ENCODE measurements at regions not wholly inside any gene's neighbourhood (a gene's known extent, or its start where the extent isn't known, plus 50 kb on each side); places are given as distances from the start of the nearest gene placed in this dataset.

DNA sequence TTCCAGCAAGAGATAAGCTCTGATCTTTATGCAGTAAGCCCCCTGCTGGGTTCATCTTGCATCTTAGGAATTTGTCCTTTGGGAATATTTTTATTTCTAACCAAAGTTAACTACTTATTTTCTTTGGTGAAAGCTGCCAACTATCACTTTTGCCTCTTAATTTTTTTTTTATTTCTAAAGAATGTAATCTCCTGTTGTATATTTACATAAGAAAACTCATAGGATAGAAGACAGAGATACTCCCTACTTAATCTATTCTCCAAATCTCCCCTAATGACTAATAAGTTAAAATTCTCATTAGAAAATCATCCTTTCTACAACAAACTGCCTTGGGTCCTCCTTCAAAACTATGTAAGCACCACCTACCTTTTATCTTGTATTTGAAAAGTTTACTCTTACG is 612.2 kb upstream of the SLC39A10 start:
- WGBS, result no CpG with 5 or more reads among the region's 1 CpG
- no peak overlapping the region for H3K4me3 ChIP-seq (ENCODE audit: insufficient read depth in 1 of 2, low read depth in 1 of 2, low read length in 2 of 2)
- no peak overlapping the region for H2AFZ ChIP-seq (ENCODE audit: low read depth, low read length)
- H3K27me3 ChIP-seq (ENCODE audit: control insufficient read depth in 1 of 2, insufficient read depth in 1 of 2, low read length in 2 of 2), result no peaks in the 10 kb centered on the region
- H3K27ac ChIP-seq (ENCODE audit: low read length, poor library complexity, severe bottlenecking), result peak overlapping the region; percentile 13
- no peaks in the 10 kb centered on the region for H3K4me1 ChIP-seq (ENCODE audit: control insufficient read depth, insufficient read depth, low read depth, low read length)
- H4K8ac ChIP-seq (ENCODE audit: low read length), result no peak overlapping the region
- no peaks in the 10 kb centered on the region for H3K9me3 ChIP-seq (ENCODE audit: control insufficient read depth, low read length)
- no peak overlapping the region for H2BK120ac ChIP-seq (ENCODE audit: low read depth, low read length)
- no peaks in the 10 kb centered on the region for H3K79me1 ChIP-seq (replicated peaks; ENCODE audit: low read length, poor library complexity, severe bottlenecking)
- no peak overlapping the region for H4K91ac ChIP-seq (ENCODE audit: low read length)
- no peak overlapping the region for H3K18ac ChIP-seq (ENCODE audit: low read depth in 1 of 2, low read length in 2 of 2)
- H3K14ac ChIP-seq (ENCODE audit: low read length in 2 of 2), result no peak overlapping the region
- H3K36me3 ChIP-seq (ENCODE audit: control insufficient read depth in 1 of 2, insufficient read depth in 2 of 2, low read depth in 1 of 2, low read length in 2 of 2), result no peaks in the 10 kb centered on the region
- no peak overlapping the region for H2BK15ac ChIP-seq (ENCODE audit: low read depth, poor library complexity, severe bottlenecking)
- no peak overlapping the region for H2AK5ac ChIP-seq (ENCODE audit: low read length, severe bottlenecking)
- H3K23ac ChIP-seq (ENCODE audit: low read length in 2 of 2), result no peak overlapping the region
- DNase-seq, result no peak
- no peak overlapping the region for H3K4me2 ChIP-seq (ENCODE audit: low read length, poor library complexity, severe bottlenecking)
- H2BK12ac ChIP-seq (ENCODE audit: low read length in 2 of 2), result no peak overlapping the region
- H3K9ac ChIP-seq (ENCODE audit: low read length), result no peak overlapping the region
- no peak overlapping the region for H2BK5ac ChIP-seq (ENCODE audit: low read depth, low read length, poor library complexity, severe bottlenecking)
- no peak overlapping the region for H3K4ac ChIP-seq (ENCODE audit: low read depth in 1 of 2, low read length in 2 of 2)

DNA sequence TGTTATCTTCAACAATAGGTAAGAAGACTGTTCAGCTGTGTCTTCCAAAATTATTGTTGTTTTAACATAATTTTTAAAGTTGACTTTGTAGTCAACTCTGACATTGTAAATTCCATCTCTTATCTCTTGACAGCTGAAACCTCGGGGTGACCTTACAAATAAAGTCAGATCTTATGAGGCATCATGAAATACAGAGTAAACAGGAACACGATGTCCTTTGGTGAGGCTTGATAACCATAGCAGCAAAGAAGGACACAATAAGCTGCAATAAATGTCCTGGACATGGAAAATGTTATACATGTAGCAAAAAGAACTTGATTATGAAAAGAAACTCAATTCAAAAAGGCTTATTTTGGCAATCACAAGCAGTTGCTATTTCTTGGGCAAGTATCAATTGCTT is 618.9 kb upstream of the SLC39A10 start:
- H3K27ac ChIP-seq (ENCODE audit: low read length, poor library complexity, severe bottlenecking), result no peak overlapping the region
- H3K36me3 ChIP-seq (ENCODE audit: control insufficient read depth in 1 of 2, insufficient read depth in 2 of 2, low read depth in 1 of 2, low read length in 2 of 2), result no peaks in the 10 kb centered on the region
- no peak overlapping the region for H4K91ac ChIP-seq (ENCODE audit: low read length)
- H3K14ac ChIP-seq (ENCODE audit: low read length in 2 of 2), result no peak overlapping the region
- H3K4me1 ChIP-seq (ENCODE audit: control insufficient read depth, insufficient read depth, low read depth, low read length), result no peaks in the 10 kb centered on the region
- H2BK5ac ChIP-seq (ENCODE audit: low read depth, low read length, poor library complexity, severe bottlenecking), result no peak overlapping the region
- no peaks in the 10 kb centered on the region for H3K27me3 ChIP-seq (ENCODE audit: control insufficient read depth in 1 of 2, insufficient read depth in 1 of 2, low read length in 2 of 2)
- no peak for DNase-seq
- no peak overlapping the region for H2BK12ac ChIP-seq (ENCODE audit: low read length in 2 of 2)
- no peak overlapping the region for H2BK15ac ChIP-seq (ENCODE audit: low read depth, poor library complexity, severe bottlenecking)
- H3K4me2 ChIP-seq (ENCODE audit: low read length, poor library complexity, severe bottlenecking), result no peak overlapping the region
- no peak overlapping the region for H2BK120ac ChIP-seq (ENCODE audit: low read depth, low read length)
- H3K79me1 ChIP-seq (replicated peaks; ENCODE audit: low read length, poor library complexity, severe bottlenecking), result no peaks in the 10 kb centered on the region
- 61% methylated on average over 2 of the region's 2 CpGs for whole genome bisulfite sequencing
- no peak overlapping the region for H2AFZ ChIP-seq (ENCODE audit: low read depth, low read length)
- no peak overlapping the region for H3K18ac ChIP-seq (ENCODE audit: low read depth in 1 of 2, low read length in 2 of 2)
- no peak overlapping the region for H3K23ac ChIP-seq (ENCODE audit: low read length in 2 of 2)
- H4K8ac ChIP-seq (ENCODE audit: low read length), result no peak overlapping the region
- H2AK5ac ChIP-seq (ENCODE audit: low read length, severe bottlenecking), result no peak overlapping the region
- H3K9ac ChIP-seq (ENCODE audit: low read length), result no peak overlapping the region
- H3K4me3 ChIP-seq (ENCODE audit: insufficient read depth in 1 of 2, low read depth in 1 of 2, low read length in 2 of 2), result no peak overlapping the region
- H3K9me3 ChIP-seq (ENCODE audit: control insufficient read depth, low read length), result no peaks in the 10 kb centered on the region
- no peak overlapping the region for H3K4ac ChIP-seq (ENCODE audit: low read depth in 1 of 2, low read length in 2 of 2)

DNA sequence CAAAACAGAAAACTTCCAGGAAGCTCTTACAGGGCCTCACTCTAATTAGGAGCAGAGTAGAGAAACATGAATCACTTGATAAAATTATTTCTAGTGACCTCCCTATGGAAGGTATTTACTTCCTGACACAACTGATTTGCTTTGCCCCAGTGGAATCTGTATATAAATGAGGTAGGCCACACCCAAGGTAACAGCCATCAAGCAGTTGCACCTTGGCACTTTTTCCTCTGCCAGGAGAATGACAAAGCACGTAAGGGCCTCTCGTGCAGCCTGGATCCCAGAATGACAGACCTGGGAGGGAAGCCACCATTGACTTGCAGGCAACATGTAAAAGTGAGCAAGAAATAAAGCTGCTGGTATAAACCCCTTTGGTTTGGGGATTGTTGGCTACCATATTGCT is 620.0 kb upstream of the SLC39A10 start:
- no peak overlapping the region for H3K23ac ChIP-seq (ENCODE audit: low read length in 2 of 2)
- H3K27ac ChIP-seq (ENCODE audit: low read length, poor library complexity, severe bottlenecking), result no peak overlapping the region
- no peak overlapping the region for H2BK120ac ChIP-seq (ENCODE audit: low read depth, low read length)

DNA sequence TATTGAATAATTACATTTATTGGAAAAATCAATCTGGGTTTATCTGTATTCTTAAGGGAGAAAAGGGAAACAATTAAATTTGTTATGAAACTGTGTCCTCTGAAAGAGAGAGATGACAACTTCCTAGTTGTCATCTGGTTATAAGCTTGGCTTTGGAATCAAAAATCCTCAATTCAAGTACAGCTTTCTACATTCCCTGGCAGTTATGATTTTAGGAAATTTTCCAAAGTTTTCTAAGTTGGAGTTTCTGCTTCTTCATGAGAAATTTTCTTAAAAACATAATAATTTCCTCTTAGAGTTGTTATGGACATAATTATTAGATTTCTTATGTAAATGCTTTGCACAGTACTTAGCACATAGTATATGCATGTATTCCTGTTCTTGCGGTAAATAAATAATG is 625.6 kb upstream of the SLC39A10 start:
- Histone ChIP-seq H2BK5ac (ENCODE audit: low read depth, low read length, poor library complexity, severe bottlenecking) (no peak overlapping the region), H4K8ac (ENCODE audit: low read length) (no peak overlapping the region), H3K14ac (ENCODE audit: low read length in 2 of 2) (no peak overlapping the region), H2BK120ac (ENCODE audit: low read depth, low read length) (no peak overlapping the region), H3K9me3 (ENCODE audit: control insufficient read depth, low read length) (no peaks in the 10 kb centered on the region), H2AFZ (ENCODE audit: low read depth, low read length) (no peak overlapping the region), H3K4me2 (ENCODE audit: low read length, poor library complexity, severe bottlenecking) (no peak overlapping the region), H3K27ac (ENCODE audit: low read length, poor library complexity, severe bottlenecking) (no peak overlapping the region), H3K4me3 (ENCODE audit: insufficient read depth in 1 of 2, low read depth in 1 of 2, low read length in 2 of 2) (no peak overlapping the region), H3K4me1 (ENCODE audit: control insufficient read depth, insufficient read depth, low read depth, low read length) (no peaks in the 10 kb centered on the region), H3K9ac (ENCODE audit: low read length) (no peak overlapping the region), H4K91ac (ENCODE audit: low read length) (no peak overlapping the region), H2AK5ac (ENCODE audit: low read length, severe bottlenecking) (no peak overlapping the region), H2BK15ac (ENCODE audit: low read depth, poor library complexity, severe bottlenecking) (no peak overlapping the region), H2BK12ac (ENCODE audit: low read length in 2 of 2) (no peak overlapping the region), H3K18ac (ENCODE audit: low read depth in 1 of 2, low read length in 2 of 2) (no peak overlapping the region), H3K23ac (ENCODE audit: low read length in 2 of 2) (no peak overlapping the region), H3K27me3 (ENCODE audit: control insufficient read depth in 1 of 2, insufficient read depth in 1 of 2, low read length in 2 of 2) (no peaks in the 10 kb centered on the region), H3K4ac (ENCODE audit: low read depth in 1 of 2, low read length in 2 of 2) (no peak overlapping the region), H3K36me3 (ENCODE audit: control insufficient read depth in 1 of 2, insufficient read depth in 2 of 2, low read depth in 1 of 2, low read length in 2 of 2) (no peaks in the 10 kb centered on the region), H3K79me1 (replicated peaks; ENCODE audit: low read length, poor library complexity, severe bottlenecking) (no peaks in the 10 kb centered on the region)
- WGBS, result no CpG with 5 or more reads among the region's 1 CpG
- DNase-seq, result no peak

More for the DNA sequence above, 620.0 kb upstream of the SLC39A10 start:
- no peak overlapping the region for H2AFZ ChIP-seq (ENCODE audit: low read depth, low read length)
- no peak overlapping the region for H3K4me2 ChIP-seq (ENCODE audit: low read length, poor library complexity, severe bottlenecking)
- no peak overlapping the region for H4K8ac ChIP-seq (ENCODE audit: low read length)
- H2BK15ac ChIP-seq (ENCODE audit: low read depth, poor library complexity, severe bottlenecking), result no peak overlapping the region
- H2AK5ac ChIP-seq (ENCODE audit: low read length, severe bottlenecking), result no peak overlapping the region
- H3K27me3 ChIP-seq (ENCODE audit: control insufficient read depth in 1 of 2, insufficient read depth in 1 of 2, low read length in 2 of 2), result no peaks in the 10 kb centered on the region
- no peaks in the 10 kb centered on the region for H3K79me1 ChIP-seq (replicated peaks; ENCODE audit: low read length, poor library complexity, severe bottlenecking)
- H3K36me3 ChIP-seq (ENCODE audit: control insufficient read depth in 1 of 2, insufficient read depth in 2 of 2, low read depth in 1 of 2, low read length in 2 of 2), result no peaks in the 10 kb centered on the region
- no peak overlapping the region for H2BK5ac ChIP-seq (ENCODE audit: low read depth, low read length, poor library complexity, severe bottlenecking)
- no peak overlapping the region for H4K91ac ChIP-seq (ENCODE audit: low read length)
- H3K4me3 ChIP-seq (ENCODE audit: insufficient read depth in 1 of 2, low read depth in 1 of 2, low read length in 2 of 2), result no peak overlapping the region
- no peaks in the 10 kb centered on the region for H3K9me3 ChIP-seq (ENCODE audit: control insufficient read depth, low read length)
- no peak overlapping the region for H3K18ac ChIP-seq (ENCODE audit: low read depth in 1 of 2, low read length in 2 of 2)
- H3K14ac ChIP-seq (ENCODE audit: low read length in 2 of 2), result no peak overlapping the region
- H3K4me1 ChIP-seq (ENCODE audit: control insufficient read depth, insufficient read depth, low read depth, low read length), result no peaks in the 10 kb centered on the region
- no peak for DNase-seq
- H2BK12ac ChIP-seq (ENCODE audit: low read length in 2 of 2), result no peak overlapping the region
- no peak overlapping the region for H3K4ac ChIP-seq (ENCODE audit: low read depth in 1 of 2, low read length in 2 of 2)
- WGBS, result 94% methylated on average over 2 of the region's 2 CpGs
- no peak overlapping the region for H3K9ac ChIP-seq (ENCODE audit: low read length)
